GM21619 (cell line): ENCODE measurements at regions not wholly inside any gene's neighbourhood (a gene's known extent, or its start where the extent isn't known, plus 50 kb on each side); places are given as distances from the start of the nearest gene placed in this dataset.

Experiments
- ATAC-seq: cut with Tn5 transposase; IDR thresholded peaks from one replicate; pipeline ENCODE4 v1.9.1; 2021; ENCODE audit not compliant: unreplicated experiment

- ATAC-seq, result peak; percentile 70
These were observed 469.8 kb upstream of the KIRREL3 start for GRCh38 chr11:127470306-127470884.

GRCh38 chr11:127464325-127464724, 463.8 kb upstream of the KIRREL3 start:
- no peak for ATAC-seq

- no peak for ATAC-seq
These were observed 461.4 kb upstream of the KIRREL3 start for GRCh38 chr11:127462065-127462344.

- ATAC-seq, result no peak
These were observed 460.9 kb upstream of the KIRREL3 start for GRCh38 chr11:127461241-127462064.

GRCh38 chr11:127458561-127458960, 458.0 kb upstream of the KIRREL3 start:
- no peak for ATAC-seq

GRCh38 chr11:127454856-127455255, 454.3 kb upstream of the KIRREL3 start:
- no peak for ATAC-seq

- ATAC-seq, result no peak
These were observed 452.0 kb upstream of the KIRREL3 start for GRCh38 chr11:127452533-127452932.

- ATAC-seq, result no peak
These were observed 451.3 kb upstream of the KIRREL3 start for GRCh38 chr11:127451861-127452260.

GRCh38 chr11:127448101-127448500, 447.5 kb upstream of the KIRREL3 start:
- no peak for ATAC-seq

- ATAC-seq, result no peak
These were observed 444.9 kb upstream of the KIRREL3 start for GRCh38 chr11:127445476-127445875.

GRCh38 chr11:127443297-127443696, 442.7 kb upstream of the KIRREL3 start:
- ATAC-seq, result no peak

GRCh38 chr11:127440616-127441015, 440.0 kb upstream of the KIRREL3 start:
- ATAC-seq, result no peak

GRCh38 chr11:127425281-127425680, 424.7 kb upstream of the KIRREL3 start:
- ATAC-seq, result no peak

- ATAC-seq, result no peak
These were observed 424.1 kb upstream of the KIRREL3 start for GRCh38 chr11:127424661-127425060.

- ATAC-seq, result no peak
These were observed 419.6 kb upstream of the KIRREL3 start for GRCh38 chr11:127420139-127420538.

- ATAC-seq, result no peak
These were observed 412.3 kb upstream of the KIRREL3 start for GRCh38 chr11:127412722-127413380.

GRCh38 chr11:127412234-127412633, 411.7 kb upstream of the KIRREL3 start:
- no peak for ATAC-seq

GRCh38 chr11:127411283-127411682, 410.7 kb upstream of the KIRREL3 start:
- no peak for ATAC-seq

GRCh38 chr11:127395034-127395433, 394.5 kb upstream of the KIRREL3 start:
- ATAC-seq, result no peak

- ATAC-seq, result no peak
These were observed 393.0 kb upstream of the KIRREL3 start for GRCh38 chr11:127393460-127393997.

- ATAC-seq, result no peak
These were observed 392.0 kb upstream of the KIRREL3 start for GRCh38 chr11:127392575-127392974.

GRCh38 chr11:127390465-127390864, 389.9 kb upstream of the KIRREL3 start:
- ATAC-seq, result no peak
